K562 (cell line): ENCODE measurements at regions not wholly inside any gene's neighbourhood (a gene's known extent, or its start where the extent isn't known, plus 50 kb on each side); places are given as distances from the start of the nearest gene placed in this dataset.

Experiments
- CEBPB ChIP-seq: fragments of 450-650 bp; IDR thresholded peaks from 2 replicates; pipeline ENCODE4 v1.6.1; 2016; ENCODE audit warnings: missing genetic modification characterization, missing compliant biosample characterization
- CHD4 ChIP-seq: fragments of 200-600 bp; sonication (generic); IDR thresholded peaks from 3 replicates; pipeline ENCODE4 v1.6.1; 2012; ENCODE audit warnings: low read depth, mild to moderate bottlenecking, mixed read lengths, low read length, inconsistent platforms; ENCODE audit not compliant: insufficient read depth, insufficient replicate concordance, poor library complexity, severe bottlenecking
- CREB1 ChIP-seq, 2 experiments: sonication (generic) in 1 of 2; formaldehyde crosslinking in 1 of 2; IDR thresholded peaks; 2 replicates each; pipeline versions ENCODE4 v1.6.1 to v1.8.0; 2012 to 2022; ENCODE audit warnings: inconsistent platforms in 1 of 2, mild to moderate bottlenecking in 1 of 2, missing genetic modification reagents in 1 of 2, moderate library complexity in 1 of 2
- DEAF1 ChIP-seq: fragments of 450-650 bp; formaldehyde crosslinking; IDR thresholded peaks from 2 replicates; pipeline ENCODE4 v1.4.0; 2020; ENCODE audit warnings: mild to moderate bottlenecking, moderate library complexity
- FOXA1 ChIP-seq: fragments of 450-650 bp; IDR thresholded peaks from 2 replicates; pipeline ENCODE4 v1.6.1; 2016; ENCODE audit warnings: mild to moderate bottlenecking, borderline replicate concordance
- KAT7 ChIP-seq: sonication (generic); formaldehyde crosslinking; IDR thresholded peaks from 2 replicates; pipeline ENCODE4 v1.8.0; 2022; ENCODE audit warnings: missing genetic modification reagents, mild to moderate bottlenecking, borderline replicate concordance
- MGA ChIP-seq: fragments of 450-650 bp; IDR thresholded peaks from 2 replicates; pipeline ENCODE4 v1.6.1; 2016; ENCODE audit warnings: mild to moderate bottlenecking, moderate library complexity
- POLR2A ChIP-seq: fragments of 450-650 bp; conservative IDR thresholded peaks from 2 replicates; pipeline ENCODE4 v1.6.1; 2016
- SP2 ChIP-seq: IDR thresholded peaks from 2 replicates; pipeline ENCODE4 v1.6.1; 2011; ENCODE audit warnings: mild to moderate bottlenecking, low read depth, low read length, moderate library complexity; ENCODE audit not compliant: poor library complexity, severe bottlenecking; ENCODE audit errors: extremely low read depth

GRCh38 chr3:188941103-188941502 is 230.7 kb upstream of the TPRG1 start:
- no peak for TF ChIP-seq KAT7 (CRISPR knock-in tag)
- TF ChIP-seq DEAF1 (CRISPR knock-in tag): no peak
- no peak for TF ChIP-seq FOXA1
- TF ChIP-seq CEBPB (tag): no peak
- TF ChIP-seq MGA: no peak
- no peak for TF ChIP-seq CREB1 (IDR thresholded peaks at IDR 0.05)
- no peak for TF ChIP-seq CREB1 (CRISPR knock-in tag; IDR thresholded peaks at IDR 0.05)
- no peak for TF ChIP-seq CHD4
- TF ChIP-seq SP2: no peak
- TF ChIP-seq POLR2A: no peak
